Transverse colon (tissue), 4 donors: ENCODE measurements at regions not wholly inside any gene's neighbourhood (a gene's known extent, or its start where the extent isn't known, plus 50 kb on each side); places are given as distances from the start of the nearest gene placed in this dataset.

ENCODE experiments used
- CTCF ChIP-seq, 5 experiments: fragments of 200-600 bp in 3 of 5; fragments of 450-650 bp in 2 of 5; sonication (generic) in 3 of 5; IDR thresholded peaks; 1 replicate in 2 of 5; 2 replicates in 3 of 5; pipeline ENCODE4 v1.5.1; 2016 to 2017; ENCODE audit warnings: antibody characterized with exemption in 5 of 5, inconsistent platforms in 3 of 5, mild to moderate bottlenecking in 2 of 5, moderate library complexity in 1 of 5
- EP300 ChIP-seq: sonication (generic); formaldehyde crosslinking; IDR thresholded peaks from one replicate; pipeline ENCODE4 v1.6.1; 2017; ENCODE audit warnings: antibody characterized with exemption, low read depth
- POLR2A ChIP-seq: fragments of 450-650 bp; IDR thresholded peaks from one replicate; pipeline ENCODE4 v1.6.1; 2016; ENCODE audit warnings: antibody characterized with exemption, mild to moderate bottlenecking, moderate library complexity
- POLR2AphosphoS5 ChIP-seq, 3 donors: sonication (generic); formaldehyde crosslinking; IDR thresholded peaks; one replicate each; pipeline ENCODE4 v1.6.1; 2016; ENCODE audit warnings: antibody characterized with exemption in 3 of 3

- TF ChIP-seq POLR2A (no peak), CTCF (IDR thresholded peaks at IDR 0.05) (no peak), POLR2AphosphoS5 (IDR thresholded peaks at IDR 0.05) (no peak), EP300 (no peak)
Observed at GRCh38 chr4:158314756-158315487, 104.6 kb downstream of the TMEM144 start.
